NCI-H187 treated with DMSO at 0.1 percent for 48 hours (cell line): ENCODE measurements at regions not wholly inside any gene's neighbourhood (a gene's known extent, or its start where the extent isn't known, plus 50 kb on each side); places are given as distances from the start of the nearest gene placed in this dataset.

Source experiments
- DNase-seq: peaks from one replicate; lab custom pipeline; 2025; lab: John Stamatoyannopoulos, UW

DNA sequence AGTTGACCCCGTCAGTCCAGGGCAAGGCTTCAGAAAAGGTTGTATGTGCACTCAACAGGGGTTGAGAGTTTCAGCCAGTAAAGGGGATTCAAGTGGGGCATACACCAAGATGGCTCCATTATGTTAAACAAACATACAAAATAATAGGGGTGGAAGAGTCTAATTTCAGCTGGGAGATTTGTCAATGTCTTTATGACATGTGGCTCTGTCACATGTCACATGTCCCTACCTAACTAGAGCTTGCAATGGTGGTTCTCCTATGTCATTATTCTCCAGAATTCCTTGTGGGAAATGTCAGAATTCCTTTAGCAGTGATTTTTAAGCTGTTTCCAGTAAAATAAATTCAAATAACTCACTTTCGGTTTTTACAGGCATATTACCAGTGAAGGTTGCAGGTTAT, 392.0 kb upstream of the ADGRL4 start:
- no peak for DNase-seq

DNA sequence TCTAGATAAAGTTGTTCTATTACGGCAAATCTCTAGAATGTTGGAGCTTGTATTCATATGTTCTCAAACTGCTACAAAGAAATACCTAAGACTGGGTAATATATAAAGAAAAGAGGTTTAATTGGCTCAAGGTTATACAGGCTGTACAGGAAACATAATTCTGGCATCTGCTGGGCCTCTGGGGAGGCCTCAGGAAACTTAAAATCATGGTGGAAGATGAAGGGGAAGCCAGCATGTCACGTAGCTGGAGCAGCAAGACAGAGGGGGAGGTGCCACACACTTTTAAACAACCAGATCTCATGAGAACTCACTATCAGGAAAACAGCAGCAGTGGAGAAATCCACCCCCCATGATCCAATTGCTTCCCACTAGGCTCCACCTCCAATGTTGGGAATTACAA, 390.4 kb upstream of the ADGRL4 start:
- DNase-seq: no peak

DNA sequence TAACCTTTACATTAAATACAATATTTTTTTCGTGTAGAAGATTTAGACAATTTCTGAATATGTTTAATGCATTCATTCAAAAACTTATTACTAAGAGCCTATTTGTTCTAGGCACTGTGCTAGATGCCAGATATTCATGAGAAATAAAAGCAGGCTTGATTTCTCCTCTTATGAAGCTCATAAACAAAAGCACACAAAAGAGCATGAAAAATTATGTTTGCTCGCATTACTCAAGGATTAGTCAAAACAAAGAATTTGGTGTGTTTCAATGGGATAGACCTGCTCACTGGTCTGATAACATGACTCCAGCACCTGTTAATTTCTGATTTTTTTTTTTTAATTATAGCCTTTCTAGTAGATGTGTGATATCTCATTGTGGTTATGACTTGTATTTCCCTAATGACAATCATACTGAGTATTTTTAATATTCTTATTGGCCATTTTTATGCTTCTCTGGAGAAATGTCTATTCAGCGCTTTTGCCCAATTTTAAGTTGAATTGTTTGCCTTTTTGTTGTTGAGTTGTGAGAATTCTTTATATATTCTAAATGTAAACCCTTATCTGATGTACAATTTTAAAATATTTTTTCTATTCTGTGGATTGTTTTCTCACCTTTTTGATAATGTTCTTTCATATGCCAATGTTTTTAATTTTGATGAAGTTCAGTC, 382.3 kb upstream of the ADGRL4 start:
- no peak for DNase-seq

DNA sequence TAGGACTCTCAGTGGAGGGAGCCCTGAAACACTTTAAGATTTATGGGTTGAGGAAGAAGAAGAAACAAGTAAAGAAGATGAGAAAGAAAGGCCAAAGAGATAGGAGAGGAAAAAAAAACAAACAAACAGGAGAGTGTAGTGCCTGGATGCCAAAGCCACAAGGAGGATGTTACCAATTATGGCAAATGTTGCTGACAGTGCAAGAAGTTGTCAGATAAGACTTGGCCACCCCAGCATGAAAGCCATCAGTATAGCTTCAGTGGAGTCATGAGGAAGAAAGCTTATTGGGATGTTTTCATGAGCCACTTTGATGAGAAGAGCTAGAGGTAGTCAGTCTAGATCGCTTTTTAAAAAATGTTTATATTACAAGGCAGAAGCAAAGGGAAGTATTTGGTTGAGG, 380.2 kb upstream of the ADGRL4 start:
- no peak for DNase-seq

DNA sequence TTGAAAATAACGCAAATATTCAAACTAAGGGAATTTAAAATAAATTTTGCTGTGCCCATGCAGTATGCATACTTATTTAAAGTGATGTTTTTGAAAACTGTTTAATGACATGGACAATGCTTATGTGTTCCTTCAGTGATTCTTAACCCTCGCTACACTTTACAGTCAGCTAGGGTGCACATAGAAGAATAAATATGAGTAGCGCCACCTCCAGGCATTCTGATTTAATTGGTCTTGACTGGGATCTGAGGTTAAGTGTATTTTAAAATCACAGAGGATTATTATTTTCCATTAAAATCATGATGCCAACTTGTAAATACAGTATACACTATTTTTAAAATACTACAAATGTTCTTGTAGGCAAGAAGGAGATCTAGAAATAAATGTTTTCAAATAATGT, 373.5 kb upstream of the ADGRL4 start:
- DNase-seq: no peak

DNA sequence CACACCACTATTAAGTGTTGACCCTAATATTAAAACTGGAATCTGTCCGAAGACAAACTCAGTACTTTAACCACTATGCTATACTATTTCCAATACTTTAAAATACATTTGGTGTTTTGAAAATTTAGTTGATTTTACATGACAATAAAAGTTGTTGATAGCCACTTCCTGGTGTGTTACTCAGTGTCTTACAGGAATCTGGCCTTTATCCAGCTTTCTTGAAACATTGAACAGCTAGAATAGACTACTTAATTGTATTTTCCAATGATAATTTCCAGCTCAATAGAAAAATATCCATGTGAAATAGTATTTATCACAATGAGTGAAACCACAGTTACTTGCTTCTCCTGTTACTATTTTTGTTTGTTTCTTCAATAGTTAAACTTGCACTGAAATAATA, 369.6 kb upstream of the ADGRL4 start:
- no peak for DNase-seq

DNA sequence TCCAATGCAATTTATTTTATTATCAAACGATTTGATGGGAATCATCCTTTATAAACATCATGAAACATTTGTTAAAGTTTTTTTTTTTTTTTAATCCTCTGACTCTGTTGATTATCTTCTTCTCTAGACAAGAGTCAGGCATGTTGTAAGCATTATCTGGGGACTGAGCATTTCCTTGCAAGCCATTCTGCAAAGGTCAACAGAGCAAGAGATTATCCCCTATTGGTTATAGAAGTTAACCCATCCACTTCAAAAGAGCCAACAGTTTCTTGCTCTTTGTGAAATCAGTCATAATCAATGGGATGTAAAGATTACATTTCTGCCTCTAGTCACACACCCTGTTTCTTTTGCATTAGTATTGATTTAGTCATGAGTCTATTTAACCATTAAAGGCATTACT, 368.8 kb upstream of the ADGRL4 start:
- no peak for DNase-seq

DNA sequence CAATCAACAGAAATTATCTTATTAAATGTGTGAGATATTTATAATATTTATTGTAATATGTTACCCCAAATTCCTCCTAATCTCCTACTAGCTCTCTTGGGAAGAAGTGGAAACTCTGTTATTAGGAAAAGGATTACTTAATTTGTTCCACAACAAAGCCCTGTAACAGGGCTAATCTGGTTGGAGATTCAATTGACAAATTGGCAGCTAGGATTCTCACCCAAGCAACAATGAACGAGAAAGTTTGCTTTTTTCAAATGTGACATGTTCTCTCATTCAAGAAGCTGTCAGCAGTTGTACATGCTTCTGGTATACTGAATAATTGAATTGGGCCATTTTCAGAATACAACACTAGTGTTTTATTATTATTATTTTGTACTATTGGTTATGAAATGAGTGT, 367.9 kb upstream of the ADGRL4 start:
- DNase-seq: no peak

DNA sequence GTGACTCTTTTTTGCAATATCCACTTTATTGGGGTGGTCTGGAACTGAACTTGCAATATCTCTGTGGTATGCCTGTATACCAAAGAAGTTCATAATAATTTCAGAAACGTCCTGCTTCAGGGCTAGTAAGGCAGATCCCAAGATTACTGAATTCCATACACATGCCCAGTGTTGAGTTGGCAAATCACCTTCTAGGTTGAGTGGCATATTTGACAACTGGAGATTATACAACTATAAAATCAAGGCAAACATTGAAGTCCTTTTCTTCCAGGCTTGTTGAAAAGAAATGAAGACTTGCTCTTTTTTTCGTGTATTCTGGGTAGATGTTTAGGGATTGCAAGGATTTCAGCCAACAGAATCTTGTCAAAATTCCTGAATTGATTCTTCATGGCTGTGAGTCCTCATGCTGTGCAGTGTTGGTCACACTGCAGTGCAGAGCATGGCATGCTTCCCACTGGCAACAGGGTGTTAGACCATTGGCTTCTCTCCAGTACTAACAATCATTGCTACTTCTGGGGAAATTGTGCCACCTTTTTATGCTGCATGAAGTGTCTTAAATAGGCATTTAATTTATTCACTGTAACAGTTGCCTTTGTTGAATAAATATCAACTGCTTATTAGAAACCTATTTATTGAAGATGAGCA, 367.1 kb upstream of the ADGRL4 start:
- DNase-seq: no peak

DNA sequence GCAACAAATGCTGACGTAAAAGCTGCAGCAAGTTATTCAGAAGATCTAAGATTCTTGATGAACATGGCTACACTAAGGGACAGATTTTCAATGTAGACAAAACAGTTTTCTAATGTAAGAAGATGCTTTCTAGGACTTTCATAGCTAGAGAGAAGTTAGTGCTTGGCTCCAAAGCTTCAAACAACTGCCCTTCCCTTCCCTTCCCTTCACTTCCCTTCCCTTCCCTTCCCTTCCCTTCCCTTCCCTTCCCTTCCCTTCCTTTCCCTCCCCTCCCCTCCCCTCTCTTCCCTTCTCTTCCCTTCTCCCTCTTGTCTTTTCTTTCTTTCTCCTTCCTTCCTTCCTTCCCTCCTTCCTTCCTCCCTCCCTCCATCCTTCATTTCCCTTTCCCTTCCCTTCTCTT, 365.3 kb upstream of the ADGRL4 start:
- no peak for DNase-seq

DNA sequence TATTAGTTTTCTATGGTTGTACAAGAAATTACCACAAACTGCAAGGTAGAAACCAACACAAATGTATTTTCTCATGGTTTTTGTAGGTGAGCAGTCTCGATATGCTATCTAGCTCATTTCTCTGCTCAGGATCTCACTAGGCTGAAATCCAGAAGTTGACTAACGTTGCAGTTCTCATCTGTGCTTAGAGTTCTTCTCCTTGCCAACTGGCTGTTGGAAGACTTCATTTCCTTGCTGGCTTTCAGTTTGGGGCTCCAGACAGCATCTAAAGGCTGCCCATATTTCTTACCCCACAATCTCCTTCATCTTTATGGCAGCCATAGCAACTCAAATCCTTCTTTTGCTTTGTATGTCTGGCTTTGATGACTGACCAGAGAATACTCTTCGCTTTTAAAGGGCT, 362.6 kb upstream of the ADGRL4 start:
- no peak for DNase-seq

DNA sequence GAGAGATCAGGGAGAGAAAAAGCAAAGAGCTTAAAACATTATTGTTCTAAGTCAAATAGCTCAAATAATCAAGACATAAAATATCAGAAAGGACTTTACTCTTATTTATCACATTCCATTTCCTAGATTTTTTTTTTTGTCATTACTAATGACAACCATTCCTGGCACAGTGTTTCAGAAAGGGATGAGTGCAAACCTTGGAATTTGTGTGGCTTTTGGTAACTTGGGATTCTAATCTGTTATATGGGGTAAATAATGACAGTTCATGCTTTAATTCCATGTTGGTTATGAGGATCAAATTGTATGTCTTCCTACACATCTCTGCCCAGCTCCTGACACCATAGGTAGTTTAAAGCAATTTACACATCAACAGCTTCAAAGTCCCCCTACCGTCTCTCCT, 358.4 kb upstream of the ADGRL4 start:
- no peak for DNase-seq

DNA sequence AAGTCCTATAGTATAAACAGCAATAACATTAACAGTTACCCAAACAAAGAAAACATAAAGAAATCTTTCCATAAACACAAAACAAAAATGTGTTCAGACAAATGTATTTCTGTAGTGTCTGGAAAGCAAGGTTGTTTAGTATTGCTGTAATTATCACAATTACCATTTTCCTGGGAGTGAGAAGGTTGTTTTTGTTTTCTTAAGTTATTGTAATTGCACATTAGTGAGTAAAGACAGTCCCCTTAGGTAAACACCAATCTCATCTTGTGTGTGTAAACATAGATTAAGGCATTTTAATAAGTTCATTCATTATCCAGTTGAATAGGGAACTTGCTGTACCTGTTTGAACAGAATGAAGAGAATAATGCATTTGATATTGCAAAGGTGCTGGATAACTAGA, 356.9 kb upstream of the ADGRL4 start:
- no peak for DNase-seq

DNA sequence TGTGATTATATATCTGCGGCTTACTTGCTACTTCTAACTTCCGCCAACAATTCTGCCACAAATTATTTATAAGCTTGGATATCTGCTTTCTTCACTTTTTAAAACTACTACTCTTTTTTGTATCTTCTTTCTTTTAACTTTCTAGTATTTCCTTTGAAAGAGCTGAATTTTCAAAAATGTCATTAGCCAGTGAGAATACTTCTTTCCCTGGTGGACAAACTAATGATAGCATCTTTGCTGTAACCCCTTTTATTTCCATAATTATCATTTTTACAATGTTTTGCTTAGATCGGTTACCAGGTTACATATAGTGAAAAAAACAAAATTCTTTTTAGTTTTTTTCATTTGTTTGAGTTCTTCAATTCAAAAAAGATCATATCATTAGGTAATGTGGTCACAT, 355.9 kb upstream of the ADGRL4 start:
- no peak for DNase-seq

DNA sequence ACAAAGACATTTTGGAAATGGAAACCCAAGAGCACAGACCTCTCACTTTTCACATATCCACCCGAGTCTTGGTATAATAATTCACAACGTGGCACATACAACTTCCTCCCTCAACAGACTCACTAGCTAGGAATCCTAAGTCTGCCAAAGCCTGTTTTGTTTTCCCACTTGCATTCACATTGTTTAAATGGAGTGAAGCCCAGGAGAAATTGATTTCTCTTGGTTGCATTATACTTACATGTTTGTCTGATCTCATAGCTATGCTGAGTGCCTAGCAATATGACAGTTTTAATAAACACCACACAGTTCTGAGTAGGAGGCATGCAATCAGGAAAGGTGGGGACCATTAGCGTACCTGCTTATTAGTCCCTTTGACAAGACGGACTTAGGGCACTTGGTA, 348.6 kb upstream of the ADGRL4 start:
- no peak for DNase-seq

DNA sequence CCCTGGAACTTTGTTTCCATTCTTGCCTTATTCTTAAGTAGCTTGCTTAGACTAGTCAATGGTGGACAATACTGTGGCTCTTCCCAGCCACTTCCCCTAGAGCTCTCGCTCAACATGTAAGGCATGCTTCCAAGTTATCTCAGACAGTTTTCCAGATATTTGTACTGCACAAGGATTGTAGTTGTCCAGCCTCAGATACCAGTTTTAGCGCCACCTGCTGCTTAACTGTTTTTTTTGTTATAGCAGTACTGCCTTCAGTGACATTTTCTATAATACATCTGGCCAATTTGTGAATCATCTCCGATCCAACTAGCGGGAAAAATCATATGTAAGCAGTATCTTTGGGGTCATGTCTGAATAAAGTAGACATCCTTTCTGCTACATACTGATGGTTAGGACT, 346.7 kb upstream of the ADGRL4 start:
- DNase-seq: no peak

DNA sequence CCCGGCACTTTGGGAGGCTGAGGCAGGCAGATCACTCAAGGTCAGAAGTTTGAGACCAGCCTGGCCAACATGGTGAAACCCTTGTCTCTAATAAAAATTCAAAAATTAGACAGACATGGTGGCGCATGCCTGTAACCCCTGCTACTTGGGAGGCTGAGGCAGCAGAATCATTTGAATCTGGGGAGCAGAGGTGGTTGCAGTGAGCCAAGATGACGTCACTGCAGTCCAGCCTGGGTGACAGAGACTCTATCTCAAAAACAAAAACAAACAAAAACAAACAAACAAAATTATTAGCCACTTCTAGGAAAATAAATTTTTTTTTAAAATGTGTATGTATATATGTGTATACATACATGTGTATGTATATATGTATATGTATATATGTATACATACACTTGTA, 320.3 kb upstream of the ADGRL4 start:
- no peak for DNase-seq

DNA sequence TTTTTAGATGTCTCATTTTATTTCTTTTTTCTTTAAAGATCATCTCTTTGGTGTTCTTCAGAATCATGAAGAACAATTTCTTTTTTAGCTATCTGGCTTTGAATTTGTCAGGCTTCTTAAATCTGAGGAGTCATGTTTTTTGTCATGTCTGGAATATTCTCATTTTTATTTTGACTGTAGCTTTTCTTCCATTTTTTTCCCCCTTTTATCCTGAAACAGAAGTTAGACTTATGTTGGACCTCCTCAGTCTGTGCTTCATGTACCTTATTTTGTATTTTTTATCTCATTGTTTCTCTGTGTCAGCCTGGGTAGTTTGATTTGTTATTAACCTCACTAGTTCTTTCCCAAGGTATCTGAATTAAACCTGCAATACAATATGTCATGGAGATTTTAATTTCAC, 319.2 kb upstream of the ADGRL4 start:
- no peak for DNase-seq

DNA sequence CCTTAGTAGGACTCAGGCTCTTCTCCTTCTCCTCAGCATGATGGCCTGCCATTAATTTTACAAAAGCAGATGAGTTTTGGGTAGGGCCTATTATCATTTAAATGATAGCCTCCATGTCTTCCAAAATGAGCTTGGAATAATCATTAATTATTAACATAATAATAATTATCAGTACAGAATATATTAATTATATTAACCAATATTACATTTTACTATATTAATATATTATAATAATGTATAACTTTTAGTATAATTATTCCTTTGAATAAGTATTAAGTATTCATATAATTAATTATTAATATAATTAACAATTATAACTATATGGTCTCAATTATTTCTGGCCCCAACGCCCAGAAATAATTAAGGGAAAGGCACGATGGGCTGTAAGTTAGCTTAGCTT, 318.6 kb upstream of the ADGRL4 start:
- no peak for DNase-seq

DNA sequence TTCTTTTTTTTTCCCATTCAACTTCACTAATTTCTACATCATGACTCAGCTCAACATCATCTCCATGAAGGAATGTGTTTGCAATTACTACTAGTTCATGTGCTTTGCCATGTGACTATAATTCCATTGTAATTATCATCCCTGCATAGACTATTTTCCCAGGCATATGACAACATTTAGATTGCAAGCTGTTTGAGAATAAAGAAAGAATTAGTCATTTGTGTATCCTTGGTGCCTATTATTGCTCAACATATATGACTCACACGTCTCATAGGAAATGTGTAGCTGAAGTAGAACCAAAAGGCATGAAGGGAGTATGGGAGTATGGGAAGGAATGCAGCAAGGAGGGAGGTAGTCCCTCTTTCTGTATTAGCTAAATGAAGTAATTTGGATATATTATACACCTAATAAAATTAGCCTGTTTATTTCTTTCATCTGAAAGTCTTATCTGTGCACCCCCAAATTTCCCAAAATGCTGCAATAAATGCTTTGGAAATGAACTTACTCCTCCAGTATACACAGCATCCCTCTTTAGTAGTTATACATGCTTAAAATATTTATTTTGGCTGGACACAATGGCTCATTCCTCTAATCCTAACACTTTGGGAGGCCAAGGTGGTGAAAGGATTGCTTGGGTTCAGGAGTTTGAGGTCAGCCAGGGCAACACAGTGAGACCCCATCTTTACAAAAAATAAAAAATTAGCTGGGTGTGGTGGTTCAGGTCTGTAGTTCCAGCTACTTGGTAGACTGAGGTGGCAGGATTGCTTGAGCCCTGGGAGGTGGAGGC, 316.9 kb upstream of the ADGRL4 start:
- DNase-seq: no peak

DNA sequence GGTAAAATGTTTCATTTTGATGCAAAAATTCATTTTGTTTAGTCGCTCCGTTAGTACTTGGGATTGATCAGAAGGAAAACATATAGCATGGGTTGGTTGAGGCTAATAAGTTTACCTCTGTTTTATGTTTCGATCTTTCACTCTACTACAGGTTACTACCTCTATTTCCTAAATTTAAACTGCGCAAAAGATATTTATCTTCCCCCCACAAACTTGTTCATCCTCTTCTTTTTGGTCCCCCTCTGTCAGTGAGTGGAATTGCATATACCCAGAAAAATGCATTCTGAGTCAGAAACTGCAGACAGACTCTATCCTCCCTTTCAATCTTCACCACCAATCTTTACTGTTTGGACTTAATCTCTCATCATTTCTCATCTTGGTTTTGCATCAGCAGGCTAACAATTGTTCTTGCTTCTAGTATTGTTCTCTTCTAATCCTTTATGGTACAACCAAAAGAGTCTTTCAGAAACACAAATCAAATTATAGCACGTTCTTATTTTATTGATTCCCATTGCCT, 316.0 kb upstream of the ADGRL4 start:
- no peak for DNase-seq

DNA sequence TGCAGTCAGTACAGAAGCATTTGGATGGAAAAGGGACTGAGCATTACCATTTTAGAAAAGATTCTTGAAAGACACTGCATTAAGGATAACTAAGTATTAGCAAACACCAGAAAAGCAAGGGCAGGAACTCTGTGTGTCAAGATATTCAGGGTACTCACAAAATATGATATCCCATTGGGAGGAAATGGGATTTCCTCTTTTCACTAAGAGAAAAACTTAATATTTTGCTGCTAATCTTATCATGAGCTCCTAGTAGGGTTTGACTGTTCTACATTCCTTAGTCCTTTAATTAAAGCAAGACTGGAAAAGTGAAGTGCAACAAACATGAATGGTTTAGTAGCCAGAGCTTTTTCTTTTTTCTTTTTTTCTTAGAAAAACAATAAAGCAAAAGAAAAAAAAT, 305.9 kb upstream of the ADGRL4 start:
- DNase-seq: no peak

DNA sequence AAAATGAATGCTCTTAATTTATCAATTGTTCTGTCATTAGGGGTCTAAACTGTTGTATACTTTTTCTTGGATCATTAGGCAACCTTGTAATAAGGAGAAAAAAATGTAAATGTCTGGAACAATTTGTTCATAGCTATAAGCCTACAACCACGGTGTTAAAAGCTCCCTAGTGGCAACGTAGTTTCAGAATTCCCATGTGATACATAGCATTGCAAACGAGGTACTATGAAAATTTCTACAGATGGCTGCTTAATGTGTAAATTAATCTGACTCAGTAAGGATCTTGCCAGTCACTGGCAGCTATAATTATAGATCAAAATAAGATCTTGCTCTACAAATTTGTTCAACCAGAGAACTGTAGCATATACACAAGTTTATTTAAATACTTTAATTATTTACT, 304.1 kb upstream of the ADGRL4 start:
- DNase-seq: no peak
